ENCODE measurements at regions not wholly inside any gene's neighbourhood (a gene's known extent, or its start where the extent isn't known, plus 50 kb on each side); places are given as distances from the start of the nearest gene placed in this dataset.

- no peak for DNase-seq (ENCODE audit: low read depth)
Measured at GRCh38 chr1:55374216-55374615, 159.1 kb upstream of the USP24 start.

- DNase-seq (ENCODE audit: low read depth): no peak
Measured at GRCh38 chr1:55369474-55369873, 154.3 kb upstream of the USP24 start.

GRCh38 chr1:55368698-55369097, 153.5 kb upstream of the USP24 start:
- DNase-seq (ENCODE audit: low read depth): no peak

- DNase-seq (ENCODE audit: low read depth): no peak
Measured at GRCh38 chr1:55367273-55367672, 152.1 kb upstream of the USP24 start.

GRCh38 chr1:55364216-55364615, 149.1 kb upstream of the USP24 start:
- DNase-seq (ENCODE audit: low read depth): no peak

GRCh38 chr1:55363268-55363667, 148.1 kb upstream of the USP24 start:
- no peak for DNase-seq (ENCODE audit: low read depth)

GRCh38 chr1:55362558-55362957, 147.4 kb upstream of the USP24 start:
- no peak for DNase-seq (ENCODE audit: low read depth)

GRCh38 chr1:55359611-55360010, 144.4 kb upstream of the USP24 start:
- DNase-seq (ENCODE audit: low read depth): no peak

- DNase-seq (ENCODE audit: low read depth): no peak
Measured at GRCh38 chr1:55358581-55358980, 143.4 kb upstream of the USP24 start.

GRCh38 chr1:55355549-55355948, 140.4 kb upstream of the USP24 start:
- DNase-seq (ENCODE audit: low read depth): no peak

GRCh38 chr1:55353707-55354620, 138.8 kb upstream of the USP24 start:
- DNase-seq (ENCODE audit: low read depth): no peak

GRCh38 chr1:55352811-55353180, 137.6 kb upstream of the USP24 start:
- no peak for DNase-seq (ENCODE audit: low read depth)

- DNase-seq (ENCODE audit: low read depth): no peak
Measured at GRCh38 chr1:55352080-55352810, 137.1 kb upstream of the USP24 start.

GRCh38 chr1:55348356-55348755, 133.2 kb upstream of the USP24 start:
- DNase-seq (ENCODE audit: low read depth): no peak

GRCh38 chr1:55347866-55348265, 132.7 kb upstream of the USP24 start:
- no peak for DNase-seq (ENCODE audit: low read depth)

GRCh38 chr1:55347041-55347440, 131.9 kb upstream of the USP24 start:
- no peak for DNase-seq (ENCODE audit: low read depth)

- no peak for DNase-seq (ENCODE audit: low read depth)
Measured at GRCh38 chr1:55346586-55346985, 131.4 kb upstream of the USP24 start.

GRCh38 chr1:55339681-55340080, 124.5 kb upstream of the USP24 start:
- no peak for DNase-seq (ENCODE audit: low read depth)

GRCh38 chr1:55338448-55338820, 123.3 kb upstream of the USP24 start:
- no peak for DNase-seq (ENCODE audit: low read depth)

- peak; percentile 68 for DNase-seq (ENCODE audit: low read depth)
Measured at GRCh38 chr1:55337801-55338447, 122.8 kb upstream of the USP24 start.

GRCh38 chr1:55334797-55335196, 119.6 kb upstream of the USP24 start:
- DNase-seq (ENCODE audit: low read depth): no peak

- peak; percentile 88 for DNase-seq (ENCODE audit: low read depth)
Measured at GRCh38 chr1:55334160-55334559, 119.0 kb upstream of the USP24 start.

- peak; percentile 50 for DNase-seq (ENCODE audit: low read depth)
Measured at GRCh38 chr1:55333461-55333860, 118.3 kb upstream of the USP24 start.
